ENCODE measurements at regions not wholly inside any gene's neighbourhood (a gene's known extent, or its start where the extent isn't known, plus 50 kb on each side); places are given as distances from the start of the nearest gene placed in this dataset.

DNA sequence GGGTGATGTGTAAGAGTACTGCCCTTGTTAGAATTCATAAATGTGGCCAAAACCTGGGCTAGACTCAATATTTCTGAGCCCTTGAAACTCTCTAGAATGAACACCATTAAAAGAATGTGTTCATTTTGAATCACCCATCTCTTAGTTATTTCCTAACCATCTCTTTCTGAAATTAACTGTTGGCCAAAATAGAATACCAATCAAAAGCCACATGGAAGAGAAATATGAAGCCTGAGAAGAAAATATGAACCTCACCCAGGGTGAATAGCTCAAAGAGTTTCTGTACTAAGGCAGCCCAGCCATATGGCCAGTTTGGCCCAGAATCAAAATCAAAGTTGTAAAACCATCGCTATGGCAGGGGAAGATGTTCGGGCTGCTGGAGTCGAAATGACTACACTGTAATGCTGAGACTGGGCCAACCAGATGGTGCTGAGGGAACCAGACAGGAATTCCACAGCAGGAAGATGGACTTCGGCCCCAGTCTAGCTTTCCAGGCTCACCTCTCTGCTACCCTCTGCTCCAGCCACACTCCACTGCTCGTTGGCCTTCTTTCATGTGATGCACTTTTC lies 154.3 kb upstream of the ZFHX3 start:
- DNase-seq, result no peak

DNA sequence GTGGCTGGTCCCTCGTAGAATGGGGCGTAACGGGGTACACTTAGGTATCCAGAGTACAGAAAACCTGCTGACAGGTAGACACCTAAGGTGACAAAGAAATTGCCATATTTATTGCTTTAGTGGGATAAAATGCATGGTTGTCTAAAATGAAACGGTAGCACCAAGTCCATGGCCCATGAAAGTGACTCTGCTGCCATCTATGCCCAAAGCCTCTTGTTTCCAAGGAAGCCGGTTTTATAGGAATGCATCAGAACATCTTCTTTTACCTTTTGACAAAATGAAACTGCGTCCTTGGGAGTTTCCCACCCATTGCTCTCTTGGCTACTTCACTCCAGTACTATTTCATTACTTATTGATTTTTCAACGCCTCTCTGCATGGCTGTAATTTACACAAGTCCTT lies 151.3 kb upstream of the ZFHX3 start:
- DNase-seq, result no peak

DNA sequence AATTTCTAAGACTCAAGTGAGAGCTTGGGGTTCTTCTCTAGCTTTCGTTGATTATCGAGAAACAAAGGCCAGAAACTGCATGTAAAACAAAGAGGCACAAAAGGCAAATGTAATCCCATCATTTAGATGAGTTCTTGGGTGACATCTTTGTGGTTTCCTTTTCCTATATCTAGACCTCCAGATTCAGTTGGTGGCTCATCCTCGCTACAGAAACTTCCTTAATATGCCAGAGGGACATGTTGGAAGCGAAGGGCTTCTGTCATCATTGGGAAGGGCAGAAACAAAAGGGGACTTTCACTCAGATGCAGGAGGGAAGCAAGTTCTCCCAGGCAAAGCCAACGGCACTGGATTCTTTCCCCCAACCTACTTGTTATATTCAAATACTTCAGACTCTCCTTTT lies 150.6 kb upstream of the ZFHX3 start:
- DNase-seq, result no peak

DNA sequence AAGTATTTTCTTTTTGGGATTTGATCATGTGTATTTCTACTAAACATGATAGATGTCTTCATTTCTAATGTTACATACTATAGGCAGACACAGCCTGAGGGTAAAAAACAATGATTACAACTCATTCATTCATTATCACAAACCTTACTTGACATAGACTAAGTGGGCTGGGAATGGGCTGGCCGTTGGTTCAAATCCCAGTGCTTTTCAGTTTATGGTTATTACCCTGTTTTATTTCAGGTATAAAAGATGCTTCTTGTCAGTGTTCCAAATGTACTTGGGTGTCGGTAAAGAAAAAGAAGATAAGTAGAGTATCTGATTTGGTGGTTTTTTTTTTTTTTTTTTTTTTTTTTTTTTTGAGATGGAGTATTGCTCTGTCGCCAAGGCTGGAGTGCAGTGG lies 149.7 kb upstream of the ZFHX3 start:
- DNase-seq, result no peak

DNA sequence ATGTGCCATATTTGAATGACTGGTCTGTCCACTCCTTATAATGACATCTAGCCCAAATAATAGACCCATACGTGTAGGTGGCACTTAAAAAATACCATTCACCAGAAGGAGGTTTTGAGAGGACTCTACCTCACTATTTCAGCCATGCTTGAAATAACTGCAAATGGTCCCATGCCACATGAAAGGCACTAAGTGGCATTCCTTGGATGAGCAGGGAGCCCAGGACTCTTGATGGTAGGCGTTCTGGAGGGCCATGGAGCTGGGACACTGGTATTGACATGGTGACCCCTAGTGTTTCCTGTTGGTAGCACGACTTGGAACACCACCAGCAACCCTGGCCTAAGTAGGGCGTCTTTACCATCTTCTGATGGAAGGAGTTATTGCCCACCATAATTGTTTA lies 148.7 kb upstream of the ZFHX3 start:
- peak; percentile 16 for DNase-seq

DNA sequence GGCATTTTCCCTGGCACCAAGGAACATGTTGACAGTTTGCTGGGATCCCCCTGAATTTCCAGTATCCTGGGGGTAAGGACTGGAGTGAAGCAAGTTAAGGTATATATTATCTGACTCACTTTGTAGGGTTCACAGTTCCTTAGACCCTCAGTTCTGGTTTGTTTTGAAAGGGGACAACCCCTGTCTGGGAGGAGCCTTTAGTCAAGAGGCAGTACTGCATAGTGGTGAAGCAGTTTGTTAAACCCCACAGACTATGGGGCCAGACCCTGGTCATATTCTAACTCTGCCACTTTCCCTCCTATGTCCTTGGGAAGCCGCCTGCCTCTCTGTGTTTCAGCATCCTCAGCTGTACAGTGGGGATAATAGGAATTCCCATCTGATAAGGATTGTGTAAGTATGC lies 145.5 kb upstream of the ZFHX3 start:
- no peak for DNase-seq

DNA sequence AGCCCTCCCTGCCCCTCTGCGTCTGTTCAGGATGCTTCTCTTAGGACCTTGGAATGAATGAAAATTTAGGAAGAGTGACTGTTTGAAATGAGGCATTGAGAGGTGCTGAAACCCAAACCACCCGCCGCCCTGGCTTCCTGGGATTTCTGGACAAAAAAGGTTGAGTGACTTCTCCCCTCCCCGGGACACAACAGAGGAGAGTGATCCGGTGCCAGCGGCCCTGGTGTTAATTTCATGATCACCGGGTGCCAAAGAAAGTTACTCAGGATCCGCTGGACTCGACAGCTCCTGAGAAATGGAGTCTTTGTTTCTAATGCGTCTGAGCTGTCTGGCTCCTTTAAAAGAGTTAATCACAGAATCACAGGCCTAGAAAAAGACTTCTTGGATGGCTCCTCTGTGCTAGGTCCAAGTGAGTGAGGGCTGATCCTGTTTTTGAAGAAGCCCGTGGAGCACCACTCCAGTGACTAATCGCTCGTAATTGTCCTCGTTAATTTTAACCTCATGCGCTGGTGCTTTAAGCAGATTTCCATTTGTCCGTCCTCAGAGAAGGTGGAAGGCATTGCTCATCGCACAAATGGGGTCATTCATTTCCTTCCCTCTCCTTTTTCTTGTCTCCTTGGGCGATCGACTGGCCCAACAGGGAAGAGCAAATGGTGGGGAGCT lies 144.4 kb upstream of the ZFHX3 start:
- DNase-seq, result no peak

DNA sequence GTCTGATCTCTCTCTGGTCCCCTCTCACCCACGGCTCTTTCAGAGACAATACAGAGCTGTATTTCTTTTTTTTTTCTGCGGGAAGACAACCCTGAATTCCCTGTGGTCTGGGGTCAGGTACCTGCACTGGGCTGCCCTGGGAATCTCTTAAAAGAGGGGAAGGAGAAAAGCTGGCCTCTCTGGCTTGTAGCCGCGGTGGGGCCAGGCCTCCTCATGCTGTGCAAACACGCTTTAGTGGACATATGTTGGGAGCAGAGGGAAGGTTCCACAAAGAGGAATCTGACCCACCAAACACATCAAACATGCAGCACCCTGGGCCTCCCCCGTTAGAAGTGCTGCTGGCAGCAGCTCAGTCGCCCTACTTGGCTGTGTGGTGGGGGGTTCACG lies 143.7 kb upstream of the ZFHX3 start:
- no peak for DNase-seq

DNA sequence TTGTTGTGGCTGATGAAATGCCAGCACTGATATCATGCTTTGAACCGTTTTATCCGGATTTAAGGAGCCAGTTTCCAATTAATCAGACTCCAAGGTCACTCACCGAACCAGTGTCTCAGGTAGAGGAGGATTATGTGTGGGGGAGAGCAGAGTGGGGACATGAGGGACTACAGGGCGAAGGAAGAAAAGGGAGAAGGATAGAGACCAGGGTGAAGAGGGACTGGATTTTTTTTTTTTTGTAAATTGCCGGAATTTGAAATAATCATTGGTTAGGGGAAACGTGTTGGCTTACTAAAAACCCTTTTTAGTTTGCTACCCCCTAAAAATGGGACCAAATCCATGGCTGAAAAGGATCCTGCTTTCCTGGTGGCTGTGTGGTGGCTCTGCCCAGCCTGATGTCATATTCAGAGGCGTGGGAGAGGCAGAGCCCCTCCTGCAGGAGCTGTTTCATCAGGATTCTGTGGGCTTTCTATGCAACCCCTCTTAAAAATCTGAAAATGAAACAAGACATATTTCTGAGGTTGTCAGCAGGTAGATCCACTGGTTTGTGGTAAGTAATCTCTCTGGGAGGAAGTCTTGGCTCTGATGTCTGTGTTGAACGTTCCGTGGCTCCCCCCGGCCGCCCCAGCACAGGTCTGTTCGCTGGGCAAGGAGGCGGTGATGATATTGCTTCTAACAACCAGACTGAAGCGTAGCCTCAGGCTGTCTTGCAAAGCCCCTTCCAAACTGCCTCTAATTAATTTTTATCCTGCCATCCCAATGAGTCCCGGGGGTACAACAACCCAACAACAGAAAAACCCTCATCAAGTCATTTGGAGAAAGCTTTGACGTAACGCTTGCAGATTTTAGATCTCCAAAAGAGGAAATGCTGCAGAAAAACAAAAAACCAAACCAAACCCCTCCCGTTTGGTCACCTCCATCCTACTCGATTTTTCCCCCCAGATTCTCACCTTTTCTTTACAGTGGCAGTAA lies 143.0 kb upstream of the ZFHX3 start:
- no peak for DNase-seq

DNA sequence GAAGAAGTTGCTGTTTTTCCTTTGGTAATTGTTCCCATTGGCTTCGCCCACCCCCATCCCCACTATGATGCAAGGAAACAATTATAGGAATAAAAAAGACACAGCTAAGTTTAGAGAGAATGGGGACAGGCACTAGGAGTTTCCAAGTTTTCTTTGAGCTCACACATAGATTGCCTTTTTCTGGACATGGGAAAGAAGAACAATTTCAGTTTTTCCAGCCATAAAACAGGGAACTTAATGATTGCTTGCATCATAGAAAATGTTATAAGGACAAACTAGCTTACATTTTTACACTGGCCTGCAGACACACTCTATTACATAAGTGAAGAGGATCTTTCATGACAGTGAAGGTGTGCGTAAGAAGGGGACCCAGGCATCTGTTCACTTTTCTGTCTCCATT lies 142.3 kb upstream of the ZFHX3 start:
- no peak for DNase-seq

DNA sequence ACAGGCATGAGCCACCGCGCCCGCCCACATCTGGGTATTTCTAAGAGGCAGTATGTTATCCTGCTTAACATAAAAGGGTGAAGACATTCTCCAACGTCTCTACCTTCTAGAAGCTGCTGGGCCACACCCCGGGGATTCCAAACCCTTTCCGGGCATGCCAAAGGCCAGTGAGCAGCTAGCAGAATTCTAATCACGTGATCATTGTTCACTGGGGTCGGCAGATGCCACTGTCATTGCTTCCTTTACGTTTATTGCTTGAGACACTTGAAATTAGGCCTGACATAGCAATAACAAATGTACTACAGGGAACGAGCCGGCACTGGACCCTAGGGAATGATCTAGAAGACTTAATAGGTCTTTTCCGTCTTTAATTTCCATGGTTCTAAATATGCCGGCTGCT lies 141.2 kb upstream of the ZFHX3 start:
- no peak for DNase-seq

DNA sequence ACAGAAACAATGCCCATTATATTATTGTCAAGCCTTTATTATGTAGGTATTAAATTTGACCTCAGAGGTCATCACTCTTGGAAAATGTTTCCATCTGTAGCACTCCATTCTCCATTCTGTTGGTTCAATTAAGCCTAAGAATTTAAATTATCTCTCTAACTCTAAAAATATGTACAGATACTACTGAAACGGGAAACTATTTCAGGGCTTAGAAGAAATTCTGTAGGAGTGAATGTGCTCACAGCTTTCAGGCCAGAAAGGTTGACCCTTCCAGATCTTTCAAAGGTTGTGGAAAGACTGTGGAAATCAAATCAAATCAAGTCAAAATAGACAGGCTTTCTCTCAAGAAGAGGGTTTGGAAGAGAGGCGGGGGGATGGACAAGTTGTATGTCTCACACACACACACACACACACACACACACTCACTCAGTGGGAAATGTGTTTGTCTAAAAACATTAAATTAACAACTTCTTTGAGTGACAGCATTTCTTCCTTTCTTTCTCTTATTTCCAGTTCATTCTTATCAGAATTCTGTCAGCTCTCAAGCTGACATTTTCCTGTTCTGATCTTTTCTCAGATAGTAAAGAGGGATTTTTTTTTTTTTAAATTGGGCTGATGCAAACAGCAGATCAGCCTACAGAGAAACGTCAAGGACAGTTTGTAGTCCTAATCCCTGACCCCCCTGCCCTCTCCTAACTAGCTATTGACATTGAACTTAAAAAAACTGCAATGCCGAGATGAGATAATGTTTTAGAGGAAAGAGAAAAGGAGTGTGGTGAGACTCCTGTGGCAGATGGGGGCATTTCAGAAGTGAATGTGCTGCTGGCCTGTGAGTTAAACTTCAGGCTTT lies 139.0 kb upstream of the ZFHX3 start:
- no peak for DNase-seq

DNA sequence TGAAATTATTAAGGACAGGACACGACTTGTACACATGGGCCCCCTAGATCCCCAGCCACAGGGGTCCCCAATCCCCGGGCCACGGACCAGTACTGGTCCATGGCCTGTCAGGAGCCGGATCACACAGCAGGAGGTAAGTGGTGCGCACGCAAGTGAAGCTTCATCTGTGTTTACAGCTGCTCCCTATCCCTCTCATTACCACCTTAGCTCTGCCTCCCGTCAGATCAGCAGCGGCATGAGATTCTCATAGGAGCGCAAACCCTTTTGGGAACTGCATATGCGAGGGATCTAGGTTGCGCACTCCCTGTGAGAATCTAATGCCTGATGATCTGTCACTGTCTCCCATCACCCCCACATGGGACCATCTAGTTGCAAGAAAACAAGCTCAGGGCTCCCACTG lies 137.8 kb upstream of the ZFHX3 start:
- DNase-seq, result no peak

DNA sequence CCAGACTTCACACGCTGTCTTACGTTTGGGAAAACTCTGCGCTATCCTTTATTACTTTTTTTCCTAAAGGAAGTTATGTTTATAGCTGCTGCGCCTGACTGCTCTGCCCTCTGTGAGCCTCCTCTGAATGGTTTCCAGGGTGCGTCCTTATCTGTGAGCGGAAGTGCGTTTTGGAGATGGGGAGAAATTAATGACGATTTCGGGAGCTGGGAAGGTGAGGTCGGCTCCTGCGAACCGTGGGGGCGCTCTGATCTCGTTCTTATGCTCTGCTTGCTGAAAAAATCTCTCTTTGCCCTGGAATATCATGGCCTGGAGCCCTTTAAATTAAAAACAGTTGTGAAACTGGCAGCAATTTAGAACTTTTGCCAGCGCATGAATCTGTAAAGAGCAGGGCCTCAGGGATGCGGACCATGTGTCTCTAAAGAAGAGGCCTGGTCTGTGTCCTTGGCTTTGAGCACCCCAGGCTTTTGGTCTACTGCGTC lies 135.7 kb upstream of the ZFHX3 start:
- no peak for DNase-seq

DNA sequence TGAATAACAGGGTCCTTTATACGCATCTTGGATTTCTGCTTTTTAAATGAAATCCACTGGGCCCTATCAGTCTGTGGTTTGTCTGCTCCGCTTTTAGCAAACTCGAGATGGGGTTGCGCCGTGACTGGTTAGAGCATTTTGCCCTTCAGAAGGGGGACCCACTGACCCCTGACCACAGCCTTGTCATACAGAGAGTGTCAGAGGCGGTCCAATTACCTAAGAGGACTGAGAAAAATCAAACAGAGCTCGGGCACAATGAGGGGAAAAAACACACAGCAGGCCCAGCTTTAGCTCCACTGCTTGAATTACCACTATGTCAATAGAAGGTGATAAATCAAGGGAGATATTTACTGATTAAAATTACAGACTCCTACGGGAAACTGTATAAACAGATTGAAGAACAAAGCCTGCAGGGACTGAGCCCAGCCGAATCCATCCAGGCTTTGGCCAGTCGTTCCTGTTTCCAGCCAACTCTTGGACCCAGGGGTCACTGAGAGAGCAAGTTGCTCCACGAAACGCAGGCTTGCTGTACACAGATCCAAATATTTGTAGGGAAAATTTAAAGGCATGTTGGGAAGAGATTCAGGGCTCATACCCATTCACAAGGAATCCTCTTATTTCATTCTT lies 131.9 kb upstream of the ZFHX3 start:
- DNase-seq, result no peak

DNA sequence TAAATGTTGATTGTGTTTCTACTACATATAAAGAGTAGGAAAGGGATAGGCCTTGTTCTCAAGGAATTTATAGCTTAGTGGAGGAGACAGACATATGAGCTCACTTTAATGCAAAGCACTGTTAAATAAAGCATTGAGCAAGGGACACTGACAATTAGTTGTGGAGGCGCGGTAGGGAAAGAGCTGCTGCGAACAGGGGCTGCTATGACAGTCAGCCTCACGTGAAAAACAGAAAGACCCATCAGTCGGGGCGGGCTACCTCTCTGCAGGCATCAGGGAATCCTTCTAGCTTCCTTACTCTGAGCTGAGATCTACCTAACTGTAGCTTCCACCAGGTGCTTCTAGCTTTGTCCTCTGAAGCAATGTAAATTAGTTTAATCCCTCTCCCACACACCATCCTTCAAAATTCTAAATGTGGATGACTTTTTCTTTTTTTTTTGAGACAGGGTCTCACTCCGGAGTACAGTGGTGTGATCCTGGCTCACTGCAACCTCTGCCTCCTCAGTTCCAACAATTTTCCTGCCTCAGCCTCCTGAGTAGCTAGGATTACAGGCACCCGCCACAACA lies 129.9 kb upstream of the ZFHX3 start:
- no peak for DNase-seq

DNA sequence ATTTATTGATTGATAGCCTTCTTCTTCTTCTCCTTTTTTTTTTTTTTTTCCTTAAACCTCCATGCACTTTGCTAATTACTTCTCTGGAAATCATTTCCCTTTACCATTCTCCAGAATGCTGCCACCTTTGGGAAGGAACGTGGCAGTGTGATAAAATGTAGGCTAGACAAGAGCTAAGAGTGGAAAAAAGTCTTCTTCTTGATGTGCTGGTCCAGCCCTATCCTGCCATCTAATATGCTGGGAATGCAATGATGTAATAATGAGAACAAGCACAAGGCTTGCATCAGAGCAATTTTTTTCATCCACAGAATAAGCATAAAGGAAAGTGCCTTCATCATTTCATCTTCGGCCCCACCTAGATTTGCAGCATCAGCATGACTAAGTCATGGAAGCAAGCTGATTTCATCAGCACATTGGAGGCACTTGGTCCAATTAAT lies 128.7 kb upstream of the ZFHX3 start:
- DNase-seq, result no peak

DNA sequence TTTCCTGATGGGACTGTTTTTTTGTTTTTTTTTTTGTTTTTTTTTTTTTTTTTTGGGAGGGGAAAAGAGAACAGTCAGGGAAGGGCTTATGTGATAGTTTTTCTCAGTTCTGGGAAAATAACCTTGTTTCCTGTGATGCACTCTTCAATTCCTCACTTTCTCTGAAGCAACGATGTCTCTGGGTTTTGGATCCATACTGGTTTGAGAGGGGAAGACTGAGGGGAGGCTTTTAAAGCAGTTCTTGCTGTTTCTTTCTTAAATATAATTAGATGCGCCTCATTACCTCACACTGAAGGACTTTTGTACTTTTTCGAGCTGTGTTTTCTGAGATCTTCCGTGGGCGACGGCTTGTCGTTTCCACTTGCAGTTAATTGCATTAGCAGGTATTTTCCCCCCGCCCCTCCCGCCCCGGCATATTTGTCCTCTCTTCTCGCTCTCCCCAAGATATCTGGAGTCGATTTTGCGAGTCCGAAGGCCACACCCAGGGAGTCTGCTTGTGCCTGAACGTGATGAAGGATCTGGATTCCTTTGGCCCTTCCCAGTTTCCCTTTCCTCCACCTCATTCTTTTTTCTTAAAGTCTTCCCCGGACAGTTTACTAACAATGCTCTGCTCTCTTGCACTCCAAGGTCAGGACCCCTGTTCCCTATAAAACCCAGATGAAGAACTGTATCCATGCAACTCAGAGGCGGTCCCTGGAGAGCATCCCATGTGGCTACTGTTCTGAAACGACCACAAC lies 125.2 kb upstream of the ZFHX3 start:
- no peak for DNase-seq

DNA sequence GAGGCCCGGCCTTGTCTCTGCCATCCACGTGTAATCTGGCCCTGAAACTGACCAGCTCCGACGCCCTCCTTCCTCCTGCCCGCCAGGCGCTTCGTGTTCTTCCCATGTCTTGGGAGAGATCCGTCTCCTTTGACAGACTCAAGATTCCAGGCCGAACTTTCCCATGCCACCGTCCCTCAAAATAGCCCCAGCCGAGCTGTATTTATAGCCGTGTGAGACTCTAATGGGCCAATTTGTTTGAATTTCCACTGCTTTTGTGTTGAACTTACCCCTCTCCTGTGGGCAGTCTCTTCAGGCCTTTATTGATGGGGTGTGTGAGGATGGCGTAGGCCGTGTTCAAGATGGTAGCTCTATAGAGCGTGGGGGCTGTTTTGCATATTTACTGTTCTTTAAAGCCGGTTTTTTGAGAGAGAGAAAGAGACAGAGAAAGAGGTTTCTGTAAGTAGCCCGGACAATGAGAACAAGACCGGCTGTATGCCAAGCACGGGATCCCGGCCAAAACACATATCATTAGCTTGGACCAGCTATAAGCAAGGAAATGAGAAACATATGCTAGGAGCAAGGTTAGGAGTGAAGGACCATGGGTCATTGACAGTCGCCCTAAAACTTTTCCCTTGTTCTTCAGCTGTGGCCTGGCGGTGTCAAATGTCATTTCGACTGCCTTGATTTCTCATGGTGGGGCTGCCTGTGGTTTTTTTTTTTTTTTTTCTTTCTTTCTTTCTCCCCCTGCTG lies 124.5 kb upstream of the ZFHX3 start:
- no peak for DNase-seq

DNA sequence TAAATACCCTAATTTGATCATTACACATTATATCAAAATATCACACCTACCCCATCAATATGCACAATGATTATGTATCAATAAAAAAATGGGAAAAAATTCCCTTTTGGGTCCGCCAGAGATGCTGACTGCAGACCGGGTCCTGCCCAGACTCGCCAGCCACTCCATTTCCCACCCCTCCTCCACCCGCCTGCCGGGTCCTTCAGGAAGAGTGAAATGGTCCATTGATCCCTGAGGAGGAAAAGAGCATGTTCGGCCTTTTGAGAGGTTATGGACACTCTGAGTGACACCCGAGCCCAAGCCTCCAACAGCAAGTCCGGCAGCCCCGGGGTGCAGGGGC lies 123.9 kb upstream of the ZFHX3 start:
- no peak for DNase-seq

DNA sequence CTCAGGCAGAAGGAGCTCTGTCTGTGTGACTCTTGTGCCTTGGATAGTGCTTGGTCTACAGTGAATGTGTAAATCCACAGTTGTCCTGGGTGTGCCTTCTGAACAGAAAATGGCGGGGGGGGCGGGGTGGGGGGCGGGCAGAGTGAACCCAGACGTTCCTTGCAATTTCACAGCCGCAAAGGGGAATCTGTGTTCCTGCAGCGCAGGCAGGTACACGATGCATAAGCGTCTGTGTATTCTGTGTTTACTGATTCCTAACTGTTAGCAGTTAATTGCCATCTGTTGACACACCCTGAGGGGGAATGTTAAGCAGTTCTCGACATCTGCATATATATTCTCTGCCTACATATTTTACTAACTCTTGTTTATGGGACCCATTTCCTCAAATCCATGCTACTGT lies 123.5 kb upstream of the ZFHX3 start:
- no peak for DNase-seq

Measured in CD4-positive, alpha-beta T cell treated with Interleukin-21 for 1 hour (primary cell).